Naive thymus-derived CD4-positive, alpha-beta T cell (primary cell): ENCODE measurements at regions not wholly inside any gene's neighbourhood (a gene's known extent, or its start where the extent isn't known, plus 50 kb on each side); places are given as distances from the start of the nearest gene placed in this dataset.

ENCODE experiments used
- ATAC-seq: fragments of 150-1000 bp; cut with Tn5 transposase; 2 replicates; pipeline ENCODE4 v1.10.0; 2021; ENCODE audit warnings: mild to moderate bottlenecking, moderate library complexity
- CTCF ChIA-PET: fragments of 350-600 bp; sonication (Branson Sonifier 250); formaldehyde crosslinking; loops from one replicate; lab custom pipeline; 2021; ENCODE audit warnings: antibody characterized with exemption; lab: Charles Lee
- POLR2A ChIA-PET: fragments of 350-600 bp; sonication (Branson Sonifier 250); formaldehyde crosslinking; loops from one replicate; lab custom pipeline; 2021; ENCODE audit warnings: antibody characterized with exemption, inconsistent platforms; lab: Charles Lee
- DNase-seq, 9 donors: peaks; one replicate each; pipeline versions ENCODE4 v3.0.0 to v3.0.0-alpha.2; 2020 to 2022; ENCODE audit warnings: mixed read lengths in 1 of 9
- H3K27ac ChIP-seq: one replicate; pipeline ENCODE4 v1.7.0; 2013; ENCODE audit warnings: mild to moderate bottlenecking, low read depth, low read length, moderate library complexity
- H3K27me3 ChIP-seq, 2 donors: one replicate each; pipeline ENCODE4 v1.7.0; 2013; ENCODE audit warnings: low read length in 2 of 2, mild to moderate bottlenecking in 2 of 2, moderate library complexity in 2 of 2; ENCODE audit not compliant: control insufficient read depth in 2 of 2, insufficient read depth in 2 of 2
- H3K36me3 ChIP-seq, 3 experiments: 1 replicate in 2 of 3; 2 replicates in 1 of 3; pipeline ENCODE4 v1.7.0; 2013; ENCODE audit warnings: low read length in 3 of 3, mild to moderate bottlenecking in 3 of 3, moderate library complexity in 1 of 3; ENCODE audit not compliant: insufficient read depth in 3 of 3, control insufficient read depth in 2 of 3
- H3K4me1 ChIP-seq, 2 donors: one replicate each; pipeline ENCODE4 v1.7.0; 2013; ENCODE audit warnings: low read length in 2 of 2, mild to moderate bottlenecking in 2 of 2, moderate library complexity in 1 of 2; ENCODE audit not compliant: control insufficient read depth in 2 of 2, insufficient read depth in 2 of 2
- H3K4me3 ChIP-seq: 2 replicates; pipeline ENCODE4 v1.7.0; 2013; ENCODE audit warnings: mild to moderate bottlenecking, low read length
- H3K9me3 ChIP-seq, 3 experiments: 1 replicate in 2 of 3; 2 replicates in 1 of 3; pipeline ENCODE4 v1.7.0; 2013; ENCODE audit warnings: low read length in 3 of 3; ENCODE audit not compliant: control insufficient read depth in 2 of 3
- H3K27ac Mint-ChIP-seq, 9 donors: one replicate each; pipeline ENCODE4 v1.8.0; 2020 to 2022; ENCODE audit warnings: mixed read lengths in 9 of 9, mild to moderate bottlenecking in 8 of 9, moderate library complexity in 5 of 9, inconsistent platforms in 2 of 9
- H3K27me3 Mint-ChIP-seq, 5 donors: one replicate each; pipeline ENCODE4 v1.8.0; 2021 to 2022; ENCODE audit warnings: mixed read lengths in 5 of 5, mild to moderate bottlenecking in 1 of 5
- H3K36me3 Mint-ChIP-seq, 5 donors: one replicate each; pipeline ENCODE4 v1.8.0; 2020 to 2022; ENCODE audit warnings: mixed read lengths in 5 of 5, mild to moderate bottlenecking in 3 of 5, inconsistent platforms in 1 of 5
- H3K4me1 Mint-ChIP-seq, 7 donors: one replicate each; pipeline ENCODE4 v1.8.0; 2020 to 2022; ENCODE audit warnings: mixed read lengths in 7 of 7, mild to moderate bottlenecking in 3 of 7, inconsistent platforms in 1 of 7
- H3K4me3 Mint-ChIP-seq, 10 donors: one replicate each; pipeline ENCODE4 v1.8.0; 2020 to 2022; ENCODE audit warnings: mild to moderate bottlenecking in 10 of 10, mixed read lengths in 10 of 10, moderate library complexity in 6 of 10, inconsistent platforms in 2 of 10
- H3K9me3 Mint-ChIP-seq, 11 donors: one replicate each; pipeline ENCODE4 v1.8.0; 2020 to 2022; ENCODE audit warnings: mixed read lengths in 11 of 11, mild to moderate bottlenecking in 4 of 11, inconsistent platforms in 1 of 11, moderate library complexity in 1 of 11
- intact Hi-C, 2 donors: fragments of 100-400 bp; cut with micrococcal nuclease; formaldehyde crosslinking; loops; one replicate each; pipeline ENCODE4 v1.15.1; 2023

GRCh38 chr9:135348788-135349150 is 130.8 kb upstream of the PPP1R26 start:
- intact Hi-C loops: loop anchor here in 1 of 2 donors (10.0 kb wide), 1 partner anchor 654 kb away; no protein-coding TSS in a partner anchor
- H3K27me3 ChIP-seq: no peaks in the 10 kb centered on the region
- CTCF ChIA-PET: no interaction called here
- H3K4me3 ChIP-seq: no peak overlapping the region
- ATAC-seq (no peak), DNase-seq (no peak)
- Mint-ChIP-seq H3K27me3 (peaks cover 0 to 31% (median 0%) of the 10 kb centered on the region in 5 donors), H3K9me3 (peaks cover 0 to 2% (median 0%) of the 10 kb centered on the region in 11 donors), H3K4me3 (no peak overlapping the region), H3K27ac (no peak overlapping the region), H3K4me1 (peaks cover 0 to 1% (median 0%) of the 10 kb centered on the region in 7 donors), H3K36me3 (no peaks in the 10 kb centered on the region)
- no peak overlapping the region for H3K27ac ChIP-seq
- no peaks in the 10 kb centered on the region for H3K9me3 ChIP-seq
- H3K4me1 ChIP-seq: no peaks in the 10 kb centered on the region
- H3K36me3 ChIP-seq: no peaks in the 10 kb centered on the region
- POLR2A ChIA-PET: no interaction called here

- ATAC-seq: no peak
- no peak overlapping the region for H3K4me3 ChIP-seq
- intact Hi-C loops: loop anchor here in 1 of 2 donors (10.0 kb wide), 1 partner anchor 655 kb away; no protein-coding TSS in a partner anchor
- POLR2A ChIA-PET: no interaction called here
- CTCF ChIA-PET: no interaction called here
- no peak for DNase-seq
- Mint-ChIP-seq H3K36me3 (no peaks in the 10 kb centered on the region), H3K9me3 (peaks cover 0 to 2% (median 0%) of the 10 kb centered on the region in 11 donors), H3K4me1 (peaks cover 0 to 1% (median 0%) of the 10 kb centered on the region in 7 donors), H3K27ac (no peak overlapping the region), H3K27me3 (peaks cover 0 to 29% (median 0%) of the 10 kb centered on the region in 5 donors), H3K4me3 (no peak overlapping the region)
- no peaks in the 10 kb centered on the region for H3K9me3 ChIP-seq
- H3K36me3 ChIP-seq: no peaks in the 10 kb centered on the region
- no peaks in the 10 kb centered on the region for H3K27me3 ChIP-seq
- no peak overlapping the region for H3K27ac ChIP-seq
- no peaks in the 10 kb centered on the region for H3K4me1 ChIP-seq
Measured at GRCh38 chr9:135349212-135350002, 130.2 kb upstream of the PPP1R26 start.

GRCh38 chr9:135350003-135350315 is 129.6 kb upstream of the PPP1R26 start:
- Histone ChIP-seq H3K27me3 (no peaks in the 10 kb centered on the region), H3K4me1 (no peaks in the 10 kb centered on the region), H3K27ac (no peak overlapping the region), H3K4me3 (no peak overlapping the region), H3K9me3 (no peaks in the 10 kb centered on the region), H3K36me3 (no peaks in the 10 kb centered on the region)
- Mint-ChIP-seq H3K36me3 (no peaks in the 10 kb centered on the region), H3K9me3 (peaks cover 0 to 2% (median 0%) of the 10 kb centered on the region in 11 donors), H3K27me3 (peaks cover 0 to 24% (median 0%) of the 10 kb centered on the region in 5 donors), H3K27ac (no peak overlapping the region), H3K4me3 (no peak overlapping the region), H3K4me1 (peaks cover 0 to 1% (median 0%) of the 10 kb centered on the region in 7 donors)
- no peak for DNase-seq
- CTCF ChIA-PET: no interaction called here
- intact Hi-C loops: no loop called here
- POLR2A ChIA-PET: no interaction called here
- no peak for ATAC-seq

- Histone ChIP-seq H3K9me3 (no peaks in the 10 kb centered on the region), H3K27ac (no peak overlapping the region), H3K36me3 (no peaks in the 10 kb centered on the region), H3K4me1 (no peaks in the 10 kb centered on the region), H3K27me3 (no peaks in the 10 kb centered on the region), H3K4me3 (no peak overlapping the region)
- Mint-ChIP-seq H3K36me3 (no peaks in the 10 kb centered on the region), H3K4me1 (peaks cover 0 to 5% (median 0%) of the 10 kb centered on the region in 7 donors), H3K27me3 (peaks cover 0 to 11% (median 0%) of the 10 kb centered on the region in 5 donors), H3K27ac (no peak overlapping the region), H3K9me3 (peaks cover 0 to 2% (median 0%) of the 10 kb centered on the region in 11 donors), H3K4me3 (no peak overlapping the region)
- intact Hi-C loops: no loop called here
- ATAC-seq: no peak
- DNase-seq: no peak
- ChIA-PET CTCF (no interaction called here), POLR2A (no interaction called here)
Measured at GRCh38 chr9:135353935-135354334, 125.6 kb upstream of the PPP1R26 start.

GRCh38 chr9:135355521-135356011 is 124.0 kb upstream of the PPP1R26 start:
- Mint-ChIP-seq H3K4me3 (no peak overlapping the region), H3K9me3 (peaks cover 0 to 2% (median 0%) of the 10 kb centered on the region in 11 donors), H3K27me3 (peaks cover 0 to 5% (median 0%) of the 10 kb centered on the region in 5 donors), H3K36me3 (no peaks in the 10 kb centered on the region), H3K27ac (no peak overlapping the region), H3K4me1 (peaks cover 0 to 17% (median 0%) of the 10 kb centered on the region in 7 donors)
- POLR2A ChIA-PET: no interaction called here
- H3K27ac ChIP-seq: no peak overlapping the region
- intact Hi-C loops: no loop called here
- no peaks in the 10 kb centered on the region for H3K36me3 ChIP-seq
- DNase-seq: no peak
- no peaks in the 10 kb centered on the region for H3K4me1 ChIP-seq
- no peak for ATAC-seq
- no peaks in the 10 kb centered on the region for H3K9me3 ChIP-seq
- H3K27me3 ChIP-seq: no peaks in the 10 kb centered on the region
- CTCF ChIA-PET: no interaction called here
- no peak overlapping the region for H3K4me3 ChIP-seq

- H3K4me3 ChIP-seq: no peak overlapping the region
- Mint-ChIP-seq H3K27ac (no peak overlapping the region), H3K9me3 (peaks cover 0 to 2% (median 0%) of the 10 kb centered on the region in 11 donors), H3K4me1 (peaks cover 0 to 21% (median 0%) of the 10 kb centered on the region in 7 donors), H3K4me3 (no peak overlapping the region), H3K36me3 (no peaks in the 10 kb centered on the region), H3K27me3 (peaks cover 0 to 3% (median 0%) of the 10 kb centered on the region in 5 donors)
- H3K36me3 ChIP-seq: no peaks in the 10 kb centered on the region
- no peaks in the 10 kb centered on the region for H3K4me1 ChIP-seq
- ChIA-PET POLR2A (no interaction called here), CTCF (no interaction called here)
- intact Hi-C loops: no loop called here
- no peaks in the 10 kb centered on the region for H3K27me3 ChIP-seq
- no peak overlapping the region for H3K27ac ChIP-seq
- DNase-seq (no peak), ATAC-seq (no peak)
- H3K9me3 ChIP-seq: no peaks in the 10 kb centered on the region
Measured at GRCh38 chr9:135356021-135356420, 123.6 kb upstream of the PPP1R26 start.

GRCh38 chr9:135356796-135357195 is 122.8 kb upstream of the PPP1R26 start:
- Mint-ChIP-seq H3K36me3 (no peaks in the 10 kb centered on the region), H3K27me3 (peaks cover 0 to 7% (median 0%) of the 10 kb centered on the region in 5 donors), H3K27ac (no peak overlapping the region), H3K4me3 (no peak overlapping the region), H3K4me1 (peaks cover 0 to 21% (median 0%) of the 10 kb centered on the region in 7 donors), H3K9me3 (peaks cover 0 to 6% (median 0%) of the 10 kb centered on the region in 11 donors)
- intact Hi-C loops: no loop called here
- ATAC-seq (no peak), DNase-seq (no peak)
- Histone ChIP-seq H3K27me3 (no peaks in the 10 kb centered on the region), H3K9me3 (no peaks in the 10 kb centered on the region), H3K27ac (no peak overlapping the region), H3K36me3 (no peaks in the 10 kb centered on the region), H3K4me1 (no peaks in the 10 kb centered on the region), H3K4me3 (no peak overlapping the region)
- ChIA-PET CTCF (no interaction called here), POLR2A (no interaction called here)
